ENCODE measurements at regions not wholly inside any gene's neighbourhood (a gene's known extent, or its start where the extent isn't known, plus 50 kb on each side); places are given as distances from the start of the nearest gene placed in this dataset.

- TF ChIP-seq EZH2 (IDR thresholded peaks at IDR 0.05) (no peak), CTCF (IDR thresholded peaks at IDR 0.05) (no peak)
Observed at GRCh38 chr1:112265931-112266330, 130.1 kb upstream of the CTTNBP2NL start.
